ENCODE measurements at regions not wholly inside any gene's neighbourhood (a gene's known extent, or its start where the extent isn't known, plus 50 kb on each side); places are given as distances from the start of the nearest gene placed in this dataset.

- DNase-seq (ENCODE audit: low spot score) = no peak
These were observed 77.8 kb upstream of the STK17B start for GRCh38 chr2:196249171-196249570.

GRCh38 chr2:196249860-196250259 lies 78.5 kb upstream of the STK17B start:
- peak; percentile 27 for DNase-seq (ENCODE audit: low spot score)

GRCh38 chr2:196251132-196251531 lies 79.8 kb upstream of the STK17B start:
- no peak for DNase-seq (ENCODE audit: low spot score)

- DNase-seq (ENCODE audit: low spot score) = no peak
These were observed 81.2 kb upstream of the STK17B start for GRCh38 chr2:196252408-196253115.

GRCh38 chr2:196253116-196253480 lies 81.7 kb upstream of the STK17B start:
- DNase-seq (ENCODE audit: low spot score) = no peak

- DNase-seq (ENCODE audit: low spot score) = no peak
These were observed 85.2 kb upstream of the STK17B start for GRCh38 chr2:196256585-196256984.

GRCh38 chr2:196257086-196257485 lies 85.7 kb upstream of the STK17B start:
- no peak for DNase-seq (ENCODE audit: low spot score)

GRCh38 chr2:196258407-196258806 lies 87.0 kb upstream of the STK17B start:
- no peak for DNase-seq (ENCODE audit: low spot score)

- no peak for DNase-seq (ENCODE audit: low spot score)
These were observed 88.4 kb upstream of the STK17B start for GRCh38 chr2:196259507-196260481.

- DNase-seq (ENCODE audit: low spot score) = no peak
These were observed 89.2 kb upstream of the STK17B start for GRCh38 chr2:196260546-196260945.

GRCh38 chr2:196262606-196263005 lies 91.2 kb upstream of the STK17B start:
- DNase-seq (ENCODE audit: low spot score) = no peak

GRCh38 chr2:196263181-196263747 lies 91.9 kb upstream of the STK17B start:
- DNase-seq (ENCODE audit: low spot score) = peak; percentile 56

- DNase-seq (ENCODE audit: low spot score) = no peak
These were observed 95.0 kb upstream of the STK17B start for GRCh38 chr2:196266351-196266750.

- DNase-seq (ENCODE audit: low spot score) = no peak
These were observed 95.5 kb upstream of the STK17B start for GRCh38 chr2:196266855-196267254.

GRCh38 chr2:196268025-196268424 lies 96.6 kb upstream of the STK17B start:
- DNase-seq (ENCODE audit: low spot score) = no peak

- DNase-seq (ENCODE audit: low spot score) = no peak
These were observed 97.4 kb upstream of the STK17B start for GRCh38 chr2:196268538-196269338.

GRCh38 chr2:196271795-196272194 lies 100.4 kb upstream of the STK17B start:
- no peak for DNase-seq (ENCODE audit: low spot score)

GRCh38 chr2:196274387-196274809 lies 103.0 kb upstream of the STK17B start:
- peak; percentile 70 for DNase-seq (ENCODE audit: low spot score)

- no peak for DNase-seq (ENCODE audit: low spot score)
These were observed 104.4 kb upstream of the STK17B start for GRCh38 chr2:196275646-196276352.

GRCh38 chr2:196276421-196276820 lies 105.0 kb upstream of the STK17B start:
- DNase-seq (ENCODE audit: low spot score) = no peak

GRCh38 chr2:196277002-196277401 lies 105.6 kb upstream of the STK17B start:
- DNase-seq (ENCODE audit: low spot score) = no peak
